ENCODE measurements at regions not wholly inside any gene's neighbourhood (a gene's known extent, or its start where the extent isn't known, plus 50 kb on each side); places are given as distances from the start of the nearest gene placed in this dataset.

DNA sequence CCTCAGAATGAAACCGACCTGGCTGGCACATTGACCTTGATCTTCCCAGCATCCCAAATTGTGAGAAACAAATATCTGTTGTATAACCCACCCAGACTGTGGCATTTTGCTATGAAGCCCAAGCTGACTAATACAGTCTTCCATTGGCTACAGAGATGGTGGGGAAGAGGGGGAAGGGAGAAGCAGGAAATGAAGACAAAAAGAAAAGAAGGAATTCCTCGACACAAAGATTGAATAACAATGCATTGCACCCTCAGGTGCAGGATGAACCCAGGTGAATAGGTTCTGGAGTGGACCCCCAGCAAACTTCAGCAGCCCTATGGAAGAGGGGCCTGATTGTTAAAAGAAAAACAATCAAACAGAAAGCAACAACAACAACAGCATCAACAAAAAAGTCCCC, 270.7 kb downstream of the FSIP2 start:
- H3K9me3 ChIP-seq = peaks cover 0 to 43% (median 0%) of the 10 kb centered on the region in 3 donors
- no peaks in the 10 kb centered on the region for H3K27me3 ChIP-seq
- H3K36me3 ChIP-seq = no peaks in the 10 kb centered on the region
- 73 to 85% methylated on average over 1 to 2 of the region's 2 CpGs for WGBS, 2 donors (ENCODE audit: low coverage in 1 of 2)
- ATAC-seq = no peak
- no peaks in the 10 kb centered on the region for H3K4me1 ChIP-seq
- no peak overlapping the region for H3K4me3 ChIP-seq
- H3K27ac ChIP-seq = no peak overlapping the region
- TF ChIP-seq POLR2AphosphoS5 (IDR thresholded peaks at IDR 0.05) (no peak), POLR2A (IDR thresholded peaks at IDR 0.05) (no peak), EP300 (IDR thresholded peaks at IDR 0.05) (no peak)
- TF ChIP-seq, protein P1, sequence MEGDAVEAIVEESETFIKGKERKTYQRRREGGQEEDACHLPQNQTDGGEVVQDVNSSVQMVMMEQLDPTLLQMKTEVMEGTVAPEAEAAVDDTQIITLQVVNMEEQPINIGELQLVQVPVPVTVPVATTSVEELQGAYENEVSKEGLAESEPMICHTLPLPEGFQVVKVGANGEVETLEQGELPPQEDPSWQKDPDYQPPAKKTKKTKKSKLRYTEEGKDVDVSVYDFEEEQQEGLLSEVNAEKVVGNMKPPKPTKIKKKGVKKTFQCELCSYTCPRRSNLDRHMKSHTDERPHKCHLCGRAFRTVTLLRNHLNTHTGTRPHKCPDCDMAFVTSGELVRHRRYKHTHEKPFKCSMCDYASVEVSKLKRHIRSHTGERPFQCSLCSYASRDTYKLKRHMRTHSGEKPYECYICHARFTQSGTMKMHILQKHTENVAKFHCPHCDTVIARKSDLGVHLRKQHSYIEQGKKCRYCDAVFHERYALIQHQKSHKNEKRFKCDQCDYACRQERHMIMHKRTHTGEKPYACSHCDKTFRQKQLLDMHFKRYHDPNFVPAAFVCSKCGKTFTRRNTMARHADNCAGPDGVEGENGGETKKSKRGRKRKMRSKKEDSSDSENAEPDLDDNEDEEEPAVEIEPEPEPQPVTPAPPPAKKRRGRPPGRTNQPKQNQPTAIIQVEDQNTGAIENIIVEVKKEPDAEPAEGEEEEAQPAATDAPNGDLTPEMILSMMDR (IDR thresholded peaks at IDR 0.05) = no peak

GRCh38 chr2:186017278-186017677, 278.7 kb downstream of the FSIP2 start:
- WGBS, 2 donors (ENCODE audit: low coverage in 1 of 2) = 81% methylated on average over 4 of the region's 4 CpGs
- Histone ChIP-seq H3K36me3 (no peaks in the 10 kb centered on the region), H3K9me3 (peaks cover 0 to 22% (median 0%) of the 10 kb centered on the region in 3 donors), H3K4me1 (no peaks in the 10 kb centered on the region), H3K27me3 (no peaks in the 10 kb centered on the region), H3K27ac (no peak overlapping the region), H3K4me3 (no peak overlapping the region)
- TF ChIP-seq, protein P1 (IDR thresholded peaks at IDR 0.05) = no peak
- TF ChIP-seq POLR2AphosphoS5 (IDR thresholded peaks at IDR 0.05) (no peak), POLR2A (IDR thresholded peaks at IDR 0.05) (no peak), EP300 (IDR thresholded peaks at IDR 0.05) (no peak)
- no peak for ATAC-seq

GRCh38 chr2:186024921-186025320, 286.3 kb downstream of the FSIP2 start:
- H3K27me3 ChIP-seq = no peaks in the 10 kb centered on the region
- H3K4me1 ChIP-seq = no peaks in the 10 kb centered on the region
- H3K27ac ChIP-seq = no peak overlapping the region
- TF ChIP-seq POLR2AphosphoS5 (IDR thresholded peaks at IDR 0.05) = no peak
- TF ChIP-seq POLR2A (IDR thresholded peaks at IDR 0.05) = no peak
- no peak for TF ChIP-seq EP300 (IDR thresholded peaks at IDR 0.05)
- TF ChIP-seq, protein P1 (IDR thresholded peaks at IDR 0.05) = no peak
- H3K36me3 ChIP-seq = no peaks in the 10 kb centered on the region
- ATAC-seq = no peak
- H3K4me3 ChIP-seq = no peak overlapping the region
- H3K9me3 ChIP-seq = no peaks in the 10 kb centered on the region

- 89% methylated on average over 1 to 2 of the region's 2 CpGs for WGBS, 2 donors (ENCODE audit: low coverage in 1 of 2)
- H3K27me3 ChIP-seq = no peaks in the 10 kb centered on the region
- H3K27ac ChIP-seq = no peak overlapping the region
- TF ChIP-seq EP300 (IDR thresholded peaks at IDR 0.05) = no peak
- TF ChIP-seq POLR2A (IDR thresholded peaks at IDR 0.05) = no peak
- TF ChIP-seq POLR2AphosphoS5 (IDR thresholded peaks at IDR 0.05) = no peak
- TF ChIP-seq, protein P1 (IDR thresholded peaks at IDR 0.05) = no peak
- no peaks in the 10 kb centered on the region for H3K9me3 ChIP-seq
- no peaks in the 10 kb centered on the region for H3K4me1 ChIP-seq
- H3K4me3 ChIP-seq = no peak overlapping the region
- no peaks in the 10 kb centered on the region for H3K36me3 ChIP-seq
- ATAC-seq = no peak
These were observed 289.3 kb downstream of the FSIP2 start for GRCh38 chr2:186027922-186028321.

DNA sequence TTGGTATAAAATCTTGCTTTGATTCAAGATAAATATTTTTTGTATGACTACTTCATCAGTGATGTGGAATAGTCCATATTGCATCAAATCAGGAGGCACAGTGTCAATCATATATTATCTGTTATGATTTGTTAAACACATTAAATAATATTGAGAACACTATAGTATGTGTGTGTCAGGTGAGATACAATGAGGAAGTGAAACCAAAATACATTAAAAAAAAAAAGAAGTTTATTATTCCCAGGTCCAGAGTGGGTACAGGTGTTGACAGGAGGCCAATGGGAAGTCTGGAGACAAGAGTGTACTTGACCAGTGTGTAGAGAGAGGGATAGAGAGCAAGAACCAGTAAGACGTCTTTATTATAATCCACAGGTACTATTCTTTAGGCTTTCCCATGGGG, 292.6 kb downstream of the FSIP2 start:
- 86 to 89% methylated on average over 1 of the region's 1 CpG for WGBS, 2 donors (ENCODE audit: low coverage in 1 of 2)
- Histone ChIP-seq H3K4me3 (no peak overlapping the region), H3K27me3 (no peaks in the 10 kb centered on the region), H3K9me3 (no peaks in the 10 kb centered on the region), H3K36me3 (no peaks in the 10 kb centered on the region), H3K27ac (no peak overlapping the region), H3K4me1 (no peaks in the 10 kb centered on the region)
- TF ChIP-seq POLR2AphosphoS5 (IDR thresholded peaks at IDR 0.05) (no peak), POLR2A (IDR thresholded peaks at IDR 0.05) (no peak)
- TF ChIP-seq, protein P1 (IDR thresholded peaks at IDR 0.05) = no peak
- ATAC-seq = no peak
